ENCODE measurements at regions not wholly inside any gene's neighbourhood (a gene's known extent, or its start where the extent isn't known, plus 50 kb on each side); places are given as distances from the start of the nearest gene placed in this dataset.
"Not testable (repeated sequence)": the region's sequence is repeated elsewhere in the genome, so short reads cannot be mapped to it uniquely, and the experiment has no call there.

DNA sequence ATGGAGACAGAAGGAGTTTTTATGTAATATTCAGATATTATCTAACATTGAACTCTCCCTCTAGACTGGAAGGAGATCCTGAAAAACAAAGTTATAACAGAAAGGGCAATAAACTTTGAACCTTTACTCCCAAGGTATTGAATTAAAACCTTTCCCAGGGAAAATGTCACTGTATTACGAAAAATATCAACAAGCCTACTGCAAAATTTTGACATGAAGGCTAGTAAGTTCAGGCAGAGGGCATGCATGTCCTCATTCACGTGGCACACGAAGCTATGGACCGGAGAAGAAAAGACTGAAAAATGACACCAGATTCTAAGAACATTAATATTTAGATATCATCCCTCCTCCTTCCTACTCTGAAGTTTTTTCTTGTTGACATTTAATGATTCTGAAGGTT lies 638.8 kb downstream of the LRRC70 start:
- TF ChIP-seq CTCF (conservative IDR thresholded peaks at IDR 0.05; ENCODE audit: low read depth, low read length), result no peak
- DNase-seq (ENCODE audit: low read depth), result no peak

DNA sequence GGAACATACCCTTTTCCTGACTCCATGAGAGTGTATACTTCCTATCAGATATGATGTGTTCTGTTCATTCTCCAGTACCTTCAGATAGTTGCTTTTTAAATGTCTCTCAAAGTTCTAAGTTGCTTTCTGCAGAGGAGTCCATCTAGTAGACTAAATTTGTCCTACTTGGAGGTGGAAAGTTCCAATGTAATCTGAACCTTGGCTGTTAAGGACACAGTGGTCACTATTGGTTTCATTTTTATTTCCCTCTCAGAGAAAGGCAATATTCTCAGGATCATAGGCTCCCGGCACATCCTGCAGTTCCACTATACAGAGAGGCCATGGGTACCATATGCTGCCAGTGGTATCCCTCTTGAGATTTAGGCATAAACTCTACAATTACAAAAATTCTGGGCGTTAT lies 634.6 kb downstream of the LRRC70 start:
- DNase-seq (ENCODE audit: low read depth), result no peak
- H3K4me3 ChIP-seq (ENCODE audit: low read length), result no peak overlapping the region
- no peak for TF ChIP-seq CTCF (conservative IDR thresholded peaks at IDR 0.05; ENCODE audit: low read depth, low read length)

More for the DNA sequence above, 638.8 kb downstream of the LRRC70 start:
- no peak overlapping the region for H3K4me3 ChIP-seq (ENCODE audit: low read length)

DNA sequence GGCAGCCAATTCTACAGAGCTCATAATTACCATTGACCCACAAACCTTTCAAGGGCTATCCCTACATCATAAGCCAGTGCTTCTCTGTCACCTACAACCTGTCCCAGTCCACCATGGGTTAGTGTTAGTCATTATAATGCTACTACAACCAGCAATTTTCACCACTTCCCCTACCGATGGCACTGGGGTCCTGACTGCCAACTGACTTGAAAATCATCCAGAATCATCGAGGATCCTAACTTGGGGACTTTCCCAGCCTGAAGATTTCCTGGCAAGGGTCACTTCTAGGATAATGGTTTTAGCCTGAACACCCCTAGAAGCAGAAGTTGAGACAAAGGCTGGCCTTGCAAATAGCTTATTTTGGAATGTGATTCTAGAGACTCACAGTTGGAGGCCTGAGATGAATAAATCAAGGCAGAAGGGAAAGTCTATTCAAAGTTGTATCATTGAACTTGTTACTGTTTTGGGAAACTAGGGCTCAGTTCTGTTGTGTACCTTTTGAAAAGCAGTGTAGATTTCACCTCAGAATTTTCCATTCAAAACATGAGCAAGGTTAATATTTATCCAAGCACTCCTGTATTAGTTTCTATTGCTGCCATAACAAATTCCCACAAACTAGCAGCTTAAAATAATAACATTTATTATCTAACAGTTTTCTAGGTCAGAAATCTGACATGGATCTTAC lies 633.0 kb downstream of the LRRC70 start:
- no peak overlapping the region for H3K4me3 ChIP-seq (ENCODE audit: low read length)
- no peak for TF ChIP-seq CTCF (conservative IDR thresholded peaks at IDR 0.05; ENCODE audit: low read depth, low read length)
- DNase-seq (ENCODE audit: low read depth), result no peak

DNA sequence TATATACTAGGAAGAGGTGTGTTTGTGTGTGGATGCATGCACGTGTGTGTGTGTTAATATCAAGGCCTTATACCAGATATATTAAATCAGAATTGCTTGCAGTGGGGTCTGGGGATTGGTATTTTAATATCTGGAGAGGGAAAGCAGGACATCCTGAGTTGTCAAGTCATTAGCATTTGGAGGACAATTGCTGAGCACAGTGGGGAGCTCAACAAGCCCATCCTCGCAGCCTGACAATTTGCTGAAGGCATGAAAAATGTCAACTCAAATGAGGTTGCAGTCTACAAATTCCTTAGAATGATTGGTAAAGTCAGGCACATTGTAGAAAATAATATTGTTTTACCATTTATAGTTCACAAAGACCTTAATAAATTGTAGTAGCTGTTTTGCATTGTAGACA lies 627.4 kb downstream of the LRRC70 start:
- no peak for TF ChIP-seq CTCF (conservative IDR thresholded peaks at IDR 0.05; ENCODE audit: low read depth, low read length)
- no peak for DNase-seq (ENCODE audit: low read depth)
- H3K4me3 ChIP-seq (ENCODE audit: low read length), result no peak overlapping the region

DNA sequence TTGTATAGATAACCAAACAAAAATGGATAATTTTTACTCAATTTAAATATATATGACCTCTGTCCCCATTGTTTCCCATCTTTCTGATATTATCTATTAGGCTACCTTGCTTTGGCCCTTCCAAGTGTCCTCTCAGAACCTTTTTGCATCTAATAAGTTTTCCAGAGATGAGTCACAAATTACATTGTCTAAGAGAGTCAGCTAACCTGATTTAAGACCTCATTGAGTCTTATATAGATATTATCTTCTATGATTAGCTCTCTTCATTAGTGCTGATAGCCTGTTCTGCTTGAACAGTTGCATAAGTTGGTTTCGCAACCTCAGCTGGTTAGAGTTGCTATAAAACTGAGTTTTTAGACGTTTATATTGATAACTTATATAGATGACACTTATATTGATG lies 623.1 kb downstream of the LRRC70 start:
- no peak for TF ChIP-seq CTCF (conservative IDR thresholded peaks at IDR 0.05; ENCODE audit: low read depth, low read length)
- no peak overlapping the region for H3K4me3 ChIP-seq (ENCODE audit: low read length)
- DNase-seq (ENCODE audit: low read depth), result no peak

- H3K4me3 ChIP-seq (ENCODE audit: low read length), result no peak overlapping the region
- no peak for TF ChIP-seq CTCF (conservative IDR thresholded peaks at IDR 0.05; ENCODE audit: low read depth, low read length)
- DNase-seq (ENCODE audit: low read depth), result no peak
Observed at GRCh38 chr5:63194126-63194525, 615.5 kb downstream of the LRRC70 start.

- DNase-seq (ENCODE audit: low read depth); H3K4me3 ChIP-seq (ENCODE audit: low read length): not testable (repeated sequence)
Observed at GRCh38 chr5:63180190-63180589, 601.6 kb downstream of the LRRC70 start.
